CD14-positive monocyte (primary cell): ENCODE measurements at regions not wholly inside any gene's neighbourhood (a gene's known extent, or its start where the extent isn't known, plus 50 kb on each side); places are given as distances from the start of the nearest gene placed in this dataset.

Experiments used
- DNase-seq, 3 donors: peaks; one replicate each; pipeline ENCODE4 v3.0.0-alpha.2; 2011 to 2022
- H2AFZ ChIP-seq: 2 replicates; pipeline ENCODE4 v1.6.0; 2012; ENCODE audit warnings: mild to moderate bottlenecking, low read depth, low read length, inconsistent platforms; ENCODE audit not compliant: insufficient read depth, poor library complexity, severe bottlenecking
- H3K27ac ChIP-seq, 2 donors: 1 replicate in 1 of 2; 2 replicates in 1 of 2; pipeline ENCODE4 v1.5.1; 2012 to 2013; ENCODE audit warnings: low read length in 2 of 2, control low read depth in 1 of 2, inconsistent platforms in 1 of 2, low read depth in 1 of 2, mild to moderate bottlenecking in 1 of 2
- H3K27me3 ChIP-seq, 2 donors: one replicate each; pipeline versions ENCODE4 v1.6.0 to v1.6.1; 2011 to 2013; ENCODE audit warnings: low read length in 2 of 2; ENCODE audit not compliant: control insufficient read depth in 2 of 2, insufficient read depth in 2 of 2
- H3K36me3 ChIP-seq, 2 donors: replicated peaks in 1 of 2; 1 replicate in 1 of 2; 2 replicates in 1 of 2; pipeline versions ENCODE4 v1.5.1 to v1.6.1; 2012 to 2013; ENCODE audit warnings: low read length in 2 of 2, control low read depth in 1 of 2, inconsistent platforms in 1 of 2, mild to moderate bottlenecking in 1 of 2; ENCODE audit not compliant: insufficient read depth in 2 of 2, control insufficient read depth in 1 of 2
- H3K4me1 ChIP-seq, 2 donors: 1 replicate in 1 of 2; 2 replicates in 1 of 2; pipeline versions ENCODE4 v1.5.1 to v1.6.1; 2012 to 2013; ENCODE audit warnings: low read length in 2 of 2, control low read depth in 1 of 2, inconsistent platforms in 1 of 2, mild to moderate bottlenecking in 1 of 2, moderate library complexity in 1 of 2; ENCODE audit not compliant: insufficient read depth in 2 of 2, control insufficient read depth in 1 of 2
- H3K4me2 ChIP-seq: replicated peaks from 2 replicates; pipeline ENCODE3; 2012; ENCODE audit warnings: low read length, moderate library complexity, mild to moderate bottlenecking; ENCODE audit not compliant: poor library complexity, severe bottlenecking; ENCODE audit errors: extremely low read depth
- H3K4me3 ChIP-seq, 3 experiments: fragments of 200-600 bp in 1 of 3; sonication (generic) in 1 of 3; replicated peaks in 1 of 3; 1 replicate in 2 of 3; 2 replicates in 1 of 3; pipeline ENCODE4 v1.5.1; 2011 to 2013; ENCODE audit warnings: low read length in 3 of 3, mild to moderate bottlenecking in 3 of 3, control low read depth in 2 of 3, low read depth in 2 of 3, inconsistent platforms in 1 of 3, moderate library complexity in 1 of 3
- H3K79me2 ChIP-seq: 2 replicates; pipeline ENCODE4 v1.6.0; 2012; ENCODE audit warnings: mild to moderate bottlenecking, control low read depth, inconsistent platforms, low read length, moderate library complexity; ENCODE audit not compliant: insufficient read depth
- H3K9ac ChIP-seq: 2 replicates; pipeline ENCODE4 v1.6.0; 2017; ENCODE audit warnings: low read length, mild to moderate bottlenecking; ENCODE audit not compliant: insufficient read depth, poor library complexity, severe bottlenecking
- H3K9me3 ChIP-seq, 2 donors: replicated peaks in 1 of 2; 1 replicate in 1 of 2; 2 replicates in 1 of 2; pipeline versions ENCODE4 v1.5.1 to v1.6.1; 2012 to 2013; ENCODE audit warnings: low read length in 2 of 2, control low read depth in 1 of 2; ENCODE audit not compliant: control insufficient read depth in 1 of 2, insufficient read depth in 1 of 2
- H4K20me1 ChIP-seq: 2 replicates; pipeline ENCODE4 v1.6.0; 2012; ENCODE audit warnings: mild to moderate bottlenecking, low read length, control low read depth, moderate library complexity; ENCODE audit not compliant: insufficient read depth
- H3K27ac Mint-ChIP-seq, 7 donors: one replicate each; pipeline ENCODE4 v1.8.0; 2020; ENCODE audit warnings: mild to moderate bottlenecking in 7 of 7, mixed read lengths in 7 of 7, moderate library complexity in 6 of 7, inconsistent platforms in 2 of 7
- H3K27me3 Mint-ChIP-seq, 3 donors: one replicate each; pipeline ENCODE4 v1.8.0; 2021 to 2022; ENCODE audit warnings: low read depth in 3 of 3, mild to moderate bottlenecking in 3 of 3, mixed read lengths in 3 of 3, moderate library complexity in 3 of 3, inconsistent platforms in 1 of 3
- H3K36me3 Mint-ChIP-seq, 2 donors: one replicate each; pipeline ENCODE4 v1.8.0; 2020; ENCODE audit warnings: mixed read lengths in 2 of 2, inconsistent platforms in 1 of 2, mild to moderate bottlenecking in 1 of 2
- H3K4me1 Mint-ChIP-seq: one replicate; pipeline ENCODE4 v1.8.0; 2020; ENCODE audit warnings: mild to moderate bottlenecking, mixed read lengths
- H3K4me3 Mint-ChIP-seq, 2 donors: one replicate each; pipeline ENCODE4 v1.8.0; 2020; ENCODE audit warnings: mild to moderate bottlenecking in 2 of 2, mixed read lengths in 2 of 2, moderate library complexity in 1 of 2
- H3K9me3 Mint-ChIP-seq, 7 donors: one replicate each; pipeline ENCODE4 v1.8.0; 2020 to 2022; ENCODE audit warnings: mixed read lengths in 7 of 7, mild to moderate bottlenecking in 6 of 7, moderate library complexity in 6 of 7, inconsistent platforms in 2 of 7
- CTCF ChIP-seq: fragments of 200-600 bp; IDR thresholded peaks from one replicate; pipeline ENCODE4 v1.8.0; 2022; ENCODE audit warnings: antibody characterized with exemption, mild to moderate bottlenecking
- WGBS: methylation state at CpG from one replicate; pipeline ENCODE4 v1.1.5; 2013; ENCODE audit warnings: missing lambda C conversion rate; ENCODE audit not compliant: insufficient coverage; 5-methylcytosine and 5-hydroxymethylcytosine counted together
- intact Hi-C, 2 donors: fragments of 100-400 bp; cut with micrococcal nuclease; formaldehyde crosslinking; loops; one replicate each; pipeline versions ENCODE4 v1.15.0 to v1.15.1; 2023

- H3K4me1 ChIP-seq, result no peaks in the 10 kb centered on the region
- H3K9ac ChIP-seq, result no peak overlapping the region
- H4K20me1 ChIP-seq, result no peaks in the 10 kb centered on the region
- no peak overlapping the region for H3K4me3 Mint-ChIP-seq
- no peak overlapping the region for H2AFZ ChIP-seq
- H3K9me3 ChIP-seq, result no peaks in the 10 kb centered on the region
- no peak for DNase-seq
- H3K4me2 ChIP-seq, result no peak overlapping the region
- no peak overlapping the region for H3K27ac ChIP-seq
- H3K4me3 ChIP-seq, result no peak overlapping the region
- no peak for TF ChIP-seq CTCF
- no peaks in the 10 kb centered on the region for H3K79me2 ChIP-seq
- no peaks in the 10 kb centered on the region for H3K4me1 Mint-ChIP-seq
- H3K27me3 ChIP-seq, result no peaks in the 10 kb centered on the region
- no peaks in the 10 kb centered on the region for H3K27me3 Mint-ChIP-seq
- H3K36me3 Mint-ChIP-seq, result no peaks in the 10 kb centered on the region
- no peaks in the 10 kb centered on the region for H3K36me3 ChIP-seq
- no peak overlapping the region for H3K27ac Mint-ChIP-seq
- WGBS, result 100% methylated on average over 1 of the region's 1 CpG
- peaks cover 0 to 2% (median 0%) of the 10 kb centered on the region in 7 donors for H3K9me3 Mint-ChIP-seq
- intact Hi-C loops, result no loop called here
Measured at GRCh38 chr15:37701230-37701629, 233.2 kb upstream of the TMCO5A start.

- no peak for TF ChIP-seq CTCF
- no CpG with 5 or more reads among the region's 1 CpG for WGBS
- no peak overlapping the region for H3K4me3 Mint-ChIP-seq
- H3K27ac Mint-ChIP-seq, result no peak overlapping the region
- Histone ChIP-seq H2AFZ (no peak overlapping the region), H3K36me3 (no peaks in the 10 kb centered on the region), H3K4me3 (no peak overlapping the region), H3K27me3 (no peaks in the 10 kb centered on the region), H4K20me1 (no peaks in the 10 kb centered on the region), H3K4me2 (no peak overlapping the region), H3K4me1 (no peaks in the 10 kb centered on the region), H3K9me3 (peaks cover 0 to 7% of the 10 kb centered on the region in 2 donors), H3K9ac (no peak overlapping the region), H3K79me2 (no peaks in the 10 kb centered on the region), H3K27ac (no peak overlapping the region)
- H3K36me3 Mint-ChIP-seq, result no peaks in the 10 kb centered on the region
- intact Hi-C loops, result no loop called here
- H3K27me3 Mint-ChIP-seq, result no peaks in the 10 kb centered on the region
- H3K9me3 Mint-ChIP-seq, result peaks cover 0 to 6% (median 5%) of the 10 kb centered on the region in 7 donors
- no peak for DNase-seq
- H3K4me1 Mint-ChIP-seq, result no peaks in the 10 kb centered on the region
Measured at GRCh38 chr15:37709669-37710068, 224.8 kb upstream of the TMCO5A start.
